ENCODE measurements at regions not wholly inside any gene's neighbourhood (a gene's known extent, or its start where the extent isn't known, plus 50 kb on each side); places are given as distances from the start of the nearest gene placed in this dataset.
"Not testable (repeated sequence)": the region's sequence is repeated elsewhere in the genome, so short reads cannot be mapped to it uniquely, and the experiment has no call there.

DNA sequence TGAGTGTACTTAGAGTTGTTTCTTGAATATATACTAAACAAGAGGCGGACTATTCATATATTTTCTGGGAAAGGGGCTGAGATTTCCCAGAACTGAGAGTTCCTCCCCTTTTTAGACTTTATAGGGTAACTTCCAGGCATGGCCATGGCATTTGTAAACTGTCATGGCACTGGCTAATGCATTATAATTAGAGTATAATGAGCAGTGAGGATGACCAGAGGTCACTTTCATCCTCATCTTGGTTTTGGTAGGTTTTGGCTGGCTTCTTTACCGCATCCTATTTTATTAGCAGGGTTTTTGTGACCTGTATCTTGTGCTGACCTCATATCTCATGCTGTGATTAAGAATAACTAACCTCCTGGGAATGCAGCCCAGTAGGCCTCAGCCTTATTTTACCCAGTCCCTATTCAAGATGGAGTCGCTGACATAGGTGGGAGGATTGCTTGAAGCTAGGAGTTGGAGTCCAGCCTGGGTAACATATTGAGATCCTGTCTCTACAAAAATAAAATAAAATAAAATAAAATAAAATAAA, 91.4 kb downstream of the MOBP start:
- TF ChIP-seq, protein P1, sequence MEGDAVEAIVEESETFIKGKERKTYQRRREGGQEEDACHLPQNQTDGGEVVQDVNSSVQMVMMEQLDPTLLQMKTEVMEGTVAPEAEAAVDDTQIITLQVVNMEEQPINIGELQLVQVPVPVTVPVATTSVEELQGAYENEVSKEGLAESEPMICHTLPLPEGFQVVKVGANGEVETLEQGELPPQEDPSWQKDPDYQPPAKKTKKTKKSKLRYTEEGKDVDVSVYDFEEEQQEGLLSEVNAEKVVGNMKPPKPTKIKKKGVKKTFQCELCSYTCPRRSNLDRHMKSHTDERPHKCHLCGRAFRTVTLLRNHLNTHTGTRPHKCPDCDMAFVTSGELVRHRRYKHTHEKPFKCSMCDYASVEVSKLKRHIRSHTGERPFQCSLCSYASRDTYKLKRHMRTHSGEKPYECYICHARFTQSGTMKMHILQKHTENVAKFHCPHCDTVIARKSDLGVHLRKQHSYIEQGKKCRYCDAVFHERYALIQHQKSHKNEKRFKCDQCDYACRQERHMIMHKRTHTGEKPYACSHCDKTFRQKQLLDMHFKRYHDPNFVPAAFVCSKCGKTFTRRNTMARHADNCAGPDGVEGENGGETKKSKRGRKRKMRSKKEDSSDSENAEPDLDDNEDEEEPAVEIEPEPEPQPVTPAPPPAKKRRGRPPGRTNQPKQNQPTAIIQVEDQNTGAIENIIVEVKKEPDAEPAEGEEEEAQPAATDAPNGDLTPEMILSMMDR (IDR thresholded peaks at IDR 0.05; ENCODE audit: low read depth, low read length): no peak
- Histone ChIP-seq H3K9me3 (no peaks in the 10 kb centered on the region), H3K36me3 (no peaks in the 10 kb centered on the region), H3K27me3 (no peaks in the 10 kb centered on the region), H3K4me3 (ENCODE audit: low read depth, low read length) (no peak overlapping the region), H3K4me1 (no peaks in the 10 kb centered on the region)
- no peak for DNase-seq

DNA sequence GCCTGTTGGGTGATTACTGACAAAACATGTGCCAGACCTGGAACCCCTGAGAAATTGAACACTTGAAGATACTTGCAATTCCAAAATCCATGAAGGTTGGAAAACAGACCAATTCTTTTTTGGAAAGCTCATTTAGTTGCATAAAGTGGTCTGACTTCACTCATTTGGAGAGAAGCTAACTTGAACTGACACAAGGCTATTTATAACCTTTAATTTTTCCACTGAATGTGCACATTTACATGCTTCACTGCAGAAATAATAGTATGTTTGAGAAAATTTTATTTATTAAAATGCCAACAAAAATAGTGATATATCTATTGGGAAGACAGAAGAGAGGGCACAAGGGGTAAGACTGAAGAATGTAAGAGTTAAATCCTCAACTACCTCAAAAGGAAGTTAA, 92.1 kb downstream of the MOBP start:
- H3K27me3 ChIP-seq: no peaks in the 10 kb centered on the region
- H3K4me1 ChIP-seq: no peaks in the 10 kb centered on the region
- TF ChIP-seq, protein P1 (IDR thresholded peaks at IDR 0.05; ENCODE audit: low read depth, low read length): no peak
- no peak for DNase-seq
- no peaks in the 10 kb centered on the region for H3K9me3 ChIP-seq
- no peaks in the 10 kb centered on the region for H3K36me3 ChIP-seq
- no peak overlapping the region for H3K4me3 ChIP-seq (ENCODE audit: low read depth, low read length)

DNA sequence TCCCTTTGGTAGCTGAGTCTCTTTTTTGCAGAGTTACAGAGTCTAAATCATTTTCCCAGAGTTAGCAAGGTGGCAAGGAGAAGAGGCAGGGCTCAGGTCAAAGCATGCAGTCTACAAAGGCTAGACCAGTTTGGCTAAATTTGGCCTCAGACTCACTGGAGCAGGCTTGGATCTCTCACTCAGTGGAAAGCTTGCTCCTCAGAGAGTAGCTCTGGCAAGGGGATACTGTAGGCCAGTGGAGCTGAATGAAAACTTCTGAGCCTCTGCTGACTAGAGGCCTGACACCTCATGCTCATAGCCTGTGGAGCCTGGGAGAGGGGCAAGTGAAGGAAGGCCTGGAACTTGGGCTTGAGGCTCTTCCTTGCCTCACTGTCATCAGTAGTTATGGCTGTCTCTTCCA, 101.0 kb downstream of the MOBP start:
- TF ChIP-seq, protein P1 (IDR thresholded peaks at IDR 0.05; ENCODE audit: low read depth, low read length): no peak
- Histone ChIP-seq H3K27me3 (no peaks in the 10 kb centered on the region), H3K9me3 (no peaks in the 10 kb centered on the region), H3K4me3 (ENCODE audit: low read depth, low read length) (no peak overlapping the region), H3K36me3 (no peaks in the 10 kb centered on the region), H3K4me1 (no peaks in the 10 kb centered on the region)
- no peak for DNase-seq

DNA sequence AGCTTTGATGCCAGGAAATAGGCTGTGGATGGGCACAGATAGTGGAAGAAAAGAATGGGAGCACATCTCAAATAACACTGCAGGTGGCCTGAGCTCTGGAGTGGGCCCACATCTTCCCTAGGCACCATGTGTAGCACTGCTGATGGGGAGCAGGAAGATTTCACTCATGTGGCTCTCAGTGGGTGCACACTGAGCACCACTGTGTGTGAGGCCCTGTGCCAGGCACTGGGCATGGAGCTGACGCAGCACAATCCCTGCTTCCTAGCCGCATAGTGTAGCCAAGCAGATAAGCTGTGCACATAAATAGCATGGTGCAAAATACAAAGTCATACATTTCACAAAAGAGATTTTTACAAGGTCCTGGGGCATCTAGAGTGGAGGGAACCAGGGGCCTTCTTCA, 101.6 kb downstream of the MOBP start:
- Histone ChIP-seq H3K4me1 (no peaks in the 10 kb centered on the region), H3K27me3 (no peaks in the 10 kb centered on the region), H3K36me3 (no peaks in the 10 kb centered on the region), H3K9me3 (no peaks in the 10 kb centered on the region), H3K4me3 (ENCODE audit: low read depth, low read length) (no peak overlapping the region)
- DNase-seq: no peak
- TF ChIP-seq, protein P1 (IDR thresholded peaks at IDR 0.05; ENCODE audit: low read depth, low read length): no peak

DNA sequence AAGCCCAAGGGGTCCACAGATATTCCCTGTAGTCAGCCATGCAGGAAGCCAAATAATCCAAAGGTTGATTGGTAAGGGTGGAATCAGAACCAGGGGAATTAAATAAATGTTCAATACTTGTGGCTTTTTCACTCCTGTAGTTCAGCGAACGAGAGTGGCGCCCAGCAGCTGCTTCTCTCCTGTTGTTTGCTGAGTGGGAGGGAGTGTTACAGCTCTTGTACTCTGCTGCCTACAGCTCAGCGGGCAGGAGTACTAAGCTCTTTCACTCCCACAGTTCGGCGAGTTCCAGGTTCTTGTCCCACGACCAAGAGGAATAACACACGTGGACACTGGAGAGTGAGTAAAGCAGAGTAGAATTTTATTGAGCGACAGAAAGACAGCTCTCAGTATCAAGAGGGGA, 105.9 kb downstream of the MOBP start:
- Histone ChIP-seq H3K4me1 (no peaks in the 10 kb centered on the region), H3K36me3 (no peaks in the 10 kb centered on the region), H3K27me3 (no peaks in the 10 kb centered on the region), H3K4me3 (ENCODE audit: low read depth, low read length) (no peak overlapping the region), H3K9me3 (no peaks in the 10 kb centered on the region)
- no peak for DNase-seq
- TF ChIP-seq, protein P1 (IDR thresholded peaks at IDR 0.05; ENCODE audit: low read depth, low read length): no peak

DNA sequence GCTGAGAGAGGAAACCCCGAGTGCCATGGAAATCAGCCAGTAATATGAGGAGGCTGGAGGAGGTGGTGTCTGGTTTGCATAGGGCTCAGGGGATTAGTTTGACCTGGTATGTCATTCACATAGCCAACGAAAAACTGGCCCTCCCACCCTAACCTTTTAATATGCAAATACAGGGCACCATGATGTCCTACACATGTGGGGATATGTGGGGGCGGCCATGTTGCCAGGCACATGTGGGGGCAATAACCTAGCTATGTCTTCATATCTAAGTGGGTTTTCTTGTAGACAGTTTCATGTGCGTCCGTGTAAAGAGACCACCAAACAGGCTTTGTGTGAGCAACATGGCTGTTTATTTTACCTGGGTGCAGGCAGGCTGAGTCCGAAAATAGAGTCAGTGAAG, 110.1 kb downstream of the MOBP start:
- Histone ChIP-seq H3K9me3 (no peaks in the 10 kb centered on the region), H3K36me3 (no peaks in the 10 kb centered on the region), H3K4me1 (no peaks in the 10 kb centered on the region), H3K27me3 (no peaks in the 10 kb centered on the region), H3K4me3 (ENCODE audit: low read depth, low read length) (no peak overlapping the region)
- TF ChIP-seq, protein P1 (IDR thresholded peaks at IDR 0.05; ENCODE audit: low read depth, low read length): no peak
- no peak for DNase-seq

DNA sequence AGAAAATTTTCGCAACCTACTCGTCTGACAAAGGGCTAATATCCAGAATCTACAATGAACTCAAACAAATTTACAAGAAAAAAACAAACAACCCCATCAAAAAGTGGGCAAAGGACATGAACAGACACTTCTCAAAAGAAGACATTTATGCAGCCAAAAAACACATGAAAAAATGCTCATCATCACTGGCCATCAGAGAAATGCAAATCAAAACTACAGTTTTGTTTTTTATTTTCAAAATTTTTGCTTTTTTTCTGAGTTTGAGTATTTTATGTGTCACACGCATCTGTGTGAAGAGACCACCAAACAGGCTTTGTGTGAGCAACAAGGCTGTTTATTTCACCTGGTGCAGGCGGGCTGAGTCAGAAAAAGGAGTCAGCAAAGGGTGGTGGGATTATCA, 118.7 kb downstream of the MOBP start:
- not testable (repeated sequence) for H3K9me3 ChIP-seq; H3K36me3 ChIP-seq; H3K4me1 ChIP-seq; H3K4me3 ChIP-seq (ENCODE audit: low read depth, low read length); H3K27me3 ChIP-seq; DNase-seq
